WTC11 (cell line): ENCODE measurements at regions not wholly inside any gene's neighbourhood (a gene's known extent, or its start where the extent isn't known, plus 50 kb on each side); places are given as distances from the start of the nearest gene placed in this dataset.

Experiments
- ESRRA ChIP-seq: sonication (generic); formaldehyde crosslinking; IDR thresholded peaks from 2 replicates; pipeline ENCODE4 v1.8.1; 2022; ENCODE audit warnings: mild to moderate bottlenecking, missing genetic modification reagents, borderline replicate concordance
- NFE2L1 ChIP-seq: sonication (generic); formaldehyde crosslinking; IDR thresholded peaks from 2 replicates; pipeline ENCODE4 v1.8.1; 2023; ENCODE audit warnings: missing genetic modification reagents
- NFYB ChIP-seq: sonication (generic); formaldehyde crosslinking; conservative IDR thresholded peaks from 2 replicates; pipeline ENCODE4 v1.8.0; 2022; ENCODE audit warnings: low read depth, missing genetic modification reagents
- NR2C2 ChIP-seq: sonication (generic); formaldehyde crosslinking; IDR thresholded peaks from 2 replicates; pipeline ENCODE4 v1.8.0; 2022; ENCODE audit warnings: mild to moderate bottlenecking, missing genetic modification reagents
- SMAD3 ChIP-seq: sonication (generic); formaldehyde crosslinking; IDR thresholded peaks from 2 replicates; pipeline ENCODE4 v1.8.0; 2022; ENCODE audit warnings: missing genetic modification reagents, mild to moderate bottlenecking, borderline replicate concordance
- SP1 ChIP-seq: sonication (generic); formaldehyde crosslinking; conservative IDR thresholded peaks from 2 replicates; pipeline ENCODE4 v1.8.1; 2022; ENCODE audit warnings: missing genetic modification reagents
- TCF7 ChIP-seq: sonication (generic); formaldehyde crosslinking; IDR thresholded peaks from 2 replicates; pipeline ENCODE4 v1.8.0; 2022; ENCODE audit warnings: mild to moderate bottlenecking, low read depth, missing genetic modification reagents, moderate library complexity
- TF ChIP-seq, protein P1 (sequence below): fragments of 200-600 bp; IDR thresholded peaks from 2 replicates; pipeline ENCODE4 v1.8.0; 2022; ENCODE audit warnings: antibody characterized with exemption
- TF ChIP-seq, protein P2 (sequence below): sonication (generic); formaldehyde crosslinking; IDR thresholded peaks from 2 replicates; pipeline ENCODE4 v1.8.1; 2022; ENCODE audit warnings: mild to moderate bottlenecking, moderate library complexity, missing genetic modification reagents

DNA sequence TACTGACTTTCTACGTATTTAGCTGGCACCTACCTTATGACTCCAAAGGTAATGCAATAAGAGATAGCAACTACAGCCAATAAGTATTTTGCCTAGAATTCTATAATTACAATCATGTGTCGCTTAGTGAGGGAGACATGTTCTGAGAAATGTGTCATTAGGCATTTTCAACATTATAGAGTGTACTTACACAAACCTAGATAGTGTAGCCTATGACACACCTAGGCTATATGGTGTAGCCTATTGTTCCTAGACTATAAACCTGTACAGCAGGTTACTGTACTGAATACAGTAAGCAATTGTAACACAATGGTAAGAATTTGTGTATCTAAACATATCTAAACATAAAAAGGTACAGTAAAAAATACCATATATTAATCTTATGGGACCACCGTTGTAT lies 363.4 kb upstream of the DPH6 start:
- no peak for TF ChIP-seq ESRRA (CRISPR knock-in tag)
- TF ChIP-seq, protein P1, sequence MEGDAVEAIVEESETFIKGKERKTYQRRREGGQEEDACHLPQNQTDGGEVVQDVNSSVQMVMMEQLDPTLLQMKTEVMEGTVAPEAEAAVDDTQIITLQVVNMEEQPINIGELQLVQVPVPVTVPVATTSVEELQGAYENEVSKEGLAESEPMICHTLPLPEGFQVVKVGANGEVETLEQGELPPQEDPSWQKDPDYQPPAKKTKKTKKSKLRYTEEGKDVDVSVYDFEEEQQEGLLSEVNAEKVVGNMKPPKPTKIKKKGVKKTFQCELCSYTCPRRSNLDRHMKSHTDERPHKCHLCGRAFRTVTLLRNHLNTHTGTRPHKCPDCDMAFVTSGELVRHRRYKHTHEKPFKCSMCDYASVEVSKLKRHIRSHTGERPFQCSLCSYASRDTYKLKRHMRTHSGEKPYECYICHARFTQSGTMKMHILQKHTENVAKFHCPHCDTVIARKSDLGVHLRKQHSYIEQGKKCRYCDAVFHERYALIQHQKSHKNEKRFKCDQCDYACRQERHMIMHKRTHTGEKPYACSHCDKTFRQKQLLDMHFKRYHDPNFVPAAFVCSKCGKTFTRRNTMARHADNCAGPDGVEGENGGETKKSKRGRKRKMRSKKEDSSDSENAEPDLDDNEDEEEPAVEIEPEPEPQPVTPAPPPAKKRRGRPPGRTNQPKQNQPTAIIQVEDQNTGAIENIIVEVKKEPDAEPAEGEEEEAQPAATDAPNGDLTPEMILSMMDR, result no peak
- no peak for TF ChIP-seq TCF7 (CRISPR knock-in tag)
- no peak for TF ChIP-seq NR2C2 (CRISPR knock-in tag)
- TF ChIP-seq NFYB (CRISPR knock-in tag), result no peak
- TF ChIP-seq SMAD3 (CRISPR knock-in tag), result no peak
- TF ChIP-seq, protein P2, sequence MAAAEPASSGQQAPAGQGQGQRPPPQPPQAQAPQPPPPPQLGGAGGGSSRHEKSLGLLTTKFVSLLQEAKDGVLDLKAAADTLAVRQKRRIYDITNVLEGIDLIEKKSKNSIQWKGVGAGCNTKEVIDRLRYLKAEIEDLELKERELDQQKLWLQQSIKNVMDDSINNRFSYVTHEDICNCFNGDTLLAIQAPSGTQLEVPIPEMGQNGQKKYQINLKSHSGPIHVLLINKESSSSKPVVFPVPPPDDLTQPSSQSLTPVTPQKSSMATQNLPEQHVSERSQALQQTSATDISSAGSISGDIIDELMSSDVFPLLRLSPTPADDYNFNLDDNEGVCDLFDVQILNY (CRISPR knock-in tag), result no peak
- no peak for TF ChIP-seq SP1 (CRISPR knock-in tag)
- no peak for TF ChIP-seq NFE2L1 (CRISPR knock-in tag)
